ENCODE measurements at regions not wholly inside any gene's neighbourhood (a gene's known extent, or its start where the extent isn't known, plus 50 kb on each side); places are given as distances from the start of the nearest gene placed in this dataset.

DNA sequence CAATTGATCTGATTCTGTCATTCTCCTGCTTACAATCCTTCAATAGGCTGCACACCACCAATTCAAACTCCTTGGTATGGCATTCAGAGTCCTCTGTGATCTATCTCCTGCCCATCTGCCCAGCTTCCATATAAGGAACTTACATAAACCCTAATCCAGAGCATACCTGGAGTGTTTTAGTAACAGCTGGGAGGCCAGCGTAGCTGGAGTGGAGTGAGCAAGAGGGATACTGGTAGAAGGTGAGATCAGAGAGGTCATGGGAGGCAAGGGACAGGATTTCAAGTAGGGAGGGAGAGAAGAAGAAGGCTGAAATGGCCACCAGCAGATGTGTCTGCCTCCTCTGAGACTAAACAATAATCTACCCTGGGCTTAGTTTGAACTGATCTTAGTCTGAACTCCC lies 288.5 kb downstream of the MEF2C start:
- Mint-ChIP-seq H3K36me3 (ENCODE audit: low read depth) (no peaks in the 10 kb centered on the region), H3K27ac (no peak overlapping the region), H3K9me3 (peaks cover 5% of the 10 kb centered on the region), H3K27me3 (no peaks in the 10 kb centered on the region), H3K4me3 (no peak overlapping the region), H3K4me1 (ENCODE audit: low read depth) (no peaks in the 10 kb centered on the region)
- intact Hi-C loops (cut with micrococcal nuclease), result no loop called here

DNA sequence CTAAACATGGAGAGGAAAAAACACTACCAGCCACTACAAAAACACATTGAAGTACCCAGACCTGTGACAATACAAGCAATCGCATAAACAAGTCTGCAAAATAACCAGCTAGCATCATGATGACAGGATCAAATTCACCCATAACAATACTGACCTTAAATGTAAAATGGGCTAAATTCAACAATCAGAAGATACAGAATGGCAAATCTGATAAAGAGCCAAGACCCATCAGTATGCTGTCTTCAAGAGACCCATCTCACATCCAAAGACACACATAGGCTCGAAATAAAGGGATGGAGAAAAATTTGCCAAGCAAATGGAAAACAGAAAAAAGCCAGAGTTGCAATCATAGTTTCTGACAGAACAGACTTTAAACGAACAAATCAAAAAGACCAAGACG lies 294.4 kb downstream of the MEF2C start:
- Mint-ChIP-seq H3K4me3 (no peak overlapping the region), H3K36me3 (ENCODE audit: low read depth) (no peaks in the 10 kb centered on the region), H3K4me1 (ENCODE audit: low read depth) (no peaks in the 10 kb centered on the region), H3K27me3 (no peaks in the 10 kb centered on the region), H3K27ac (no peak overlapping the region), H3K9me3 (peaks cover 43% of the 10 kb centered on the region)
- intact Hi-C loops (cut with micrococcal nuclease), result no loop called here

DNA sequence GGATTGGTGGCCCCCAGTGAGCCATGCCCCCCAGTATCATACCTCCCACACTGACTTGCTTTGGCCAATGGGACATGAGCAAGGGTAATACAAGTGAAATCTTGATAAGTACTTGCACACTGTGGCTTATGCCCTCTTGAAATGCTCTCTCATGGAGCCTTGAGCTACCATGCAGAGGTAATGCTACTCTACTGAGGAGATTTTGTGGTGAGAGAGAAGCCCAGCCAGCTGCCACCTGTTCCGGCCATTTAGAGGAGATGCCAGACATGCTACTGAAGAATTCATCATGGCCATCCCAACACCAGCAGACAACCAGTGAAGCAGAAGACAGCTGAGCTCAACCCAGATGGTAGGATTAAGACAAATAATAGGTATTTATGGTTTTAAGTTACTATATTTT lies 299.5 kb downstream of the MEF2C start:
- H3K4me3 Mint-ChIP-seq, result no peak overlapping the region

DNA sequence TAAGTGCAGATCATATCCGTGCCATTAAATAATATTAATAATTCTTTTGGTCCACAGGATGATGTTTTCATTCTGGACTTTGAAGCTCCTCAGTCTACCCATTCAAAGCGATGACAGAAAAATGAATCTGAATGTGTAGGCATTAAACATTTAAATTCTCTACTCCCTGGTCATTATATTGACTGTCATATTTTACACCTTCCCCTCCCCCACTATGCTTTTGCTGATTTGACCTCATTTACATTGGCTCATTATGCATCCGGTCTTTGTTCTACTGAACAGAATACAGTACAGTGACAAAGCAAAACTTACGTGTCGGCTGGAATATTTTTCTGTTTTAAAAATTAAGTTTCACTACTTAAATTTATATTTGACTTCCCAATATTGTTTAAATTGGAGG lies 289.7 kb upstream of the TMEM161B start:
- no peaks in the 10 kb centered on the region for H3K36me3 Mint-ChIP-seq (ENCODE audit: low read depth)
- H3K4me3 Mint-ChIP-seq, result no peak overlapping the region
- H3K4me1 Mint-ChIP-seq (ENCODE audit: low read depth), result no peaks in the 10 kb centered on the region
- intact Hi-C loops (cut with micrococcal nuclease), result no loop called here
- no peaks in the 10 kb centered on the region for H3K27me3 Mint-ChIP-seq
- H3K27ac Mint-ChIP-seq, result no peak overlapping the region
- no peaks in the 10 kb centered on the region for H3K9me3 Mint-ChIP-seq

More for the DNA sequence above, 299.5 kb downstream of the MEF2C start:
- Mint-ChIP-seq H3K27me3 (no peaks in the 10 kb centered on the region), H3K27ac (no peak overlapping the region), H3K9me3 (peaks cover 28% of the 10 kb centered on the region), H3K4me1 (ENCODE audit: low read depth) (no peaks in the 10 kb centered on the region), H3K36me3 (ENCODE audit: low read depth) (no peaks in the 10 kb centered on the region)
- intact Hi-C loops (cut with micrococcal nuclease), result no loop called here

DNA sequence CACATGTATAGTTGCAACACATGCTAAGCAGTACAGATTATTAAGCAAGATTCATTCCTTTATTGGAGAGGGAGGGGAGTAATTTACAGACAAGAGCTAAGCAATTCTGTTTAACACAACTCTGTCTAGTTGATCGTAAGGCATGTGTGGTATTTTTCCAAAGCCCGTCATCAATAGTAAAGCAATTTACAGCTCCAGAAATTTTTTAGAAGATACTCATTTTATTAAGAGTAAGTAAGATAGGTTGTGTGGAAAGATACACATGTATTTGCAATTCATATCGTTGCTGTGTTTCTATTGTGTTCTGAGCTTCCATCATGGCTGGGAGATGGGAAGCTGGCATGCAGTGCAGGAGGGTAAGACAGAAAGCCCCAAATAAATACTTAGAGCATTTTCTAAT lies 289.2 kb upstream of the TMEM161B start:
- Mint-ChIP-seq H3K27ac (no peak overlapping the region), H3K4me3 (no peak overlapping the region), H3K4me1 (ENCODE audit: low read depth) (no peaks in the 10 kb centered on the region), H3K9me3 (no peaks in the 10 kb centered on the region), H3K27me3 (no peaks in the 10 kb centered on the region), H3K36me3 (ENCODE audit: low read depth) (no peaks in the 10 kb centered on the region)
- intact Hi-C loops (cut with micrococcal nuclease), result no loop called here

DNA sequence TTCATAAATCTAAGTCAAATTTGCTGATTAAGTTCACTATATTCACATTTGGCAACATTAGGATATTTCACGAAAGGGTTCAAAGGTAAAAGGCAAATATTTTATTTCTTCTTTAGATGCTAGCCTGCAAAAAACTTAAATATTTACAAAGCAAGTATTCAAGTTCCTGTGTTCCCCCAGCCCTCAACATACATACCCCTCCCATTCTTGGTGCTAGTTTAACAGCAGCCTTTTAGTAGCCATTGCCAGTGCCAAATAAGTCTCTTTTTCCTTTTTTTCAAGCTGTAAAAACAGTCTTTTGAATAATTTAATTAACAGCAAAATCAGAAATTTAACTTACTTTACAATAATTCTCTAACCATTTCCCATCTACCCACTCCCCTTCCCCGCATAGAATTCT lies 288.5 kb upstream of the TMEM161B start:
- Mint-ChIP-seq H3K9me3 (no peaks in the 10 kb centered on the region), H3K4me1 (ENCODE audit: low read depth) (no peaks in the 10 kb centered on the region), H3K36me3 (ENCODE audit: low read depth) (no peaks in the 10 kb centered on the region), H3K27me3 (no peaks in the 10 kb centered on the region), H3K27ac (no peak overlapping the region), H3K4me3 (no peak overlapping the region)
- intact Hi-C loops (cut with micrococcal nuclease), result no loop called here

DNA sequence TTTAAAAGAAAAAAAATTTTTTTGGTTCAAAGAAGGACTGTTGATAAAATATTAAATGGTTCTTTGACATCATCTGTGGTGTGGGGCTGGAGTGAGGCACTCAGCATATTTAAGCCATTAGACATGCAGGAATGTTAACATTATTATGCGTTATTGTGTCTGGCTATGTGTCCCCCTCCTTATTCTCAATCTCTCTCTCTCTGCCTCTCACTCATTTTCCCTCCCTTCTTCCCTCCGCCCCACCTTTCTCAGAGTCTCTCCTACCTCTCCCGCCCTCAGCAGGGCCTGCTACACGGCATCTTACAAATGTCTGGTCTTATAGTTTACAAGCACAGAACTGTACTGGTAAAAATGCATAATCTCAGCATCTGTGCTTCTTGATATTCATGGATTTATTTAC lies 287.8 kb upstream of the TMEM161B start:
- Mint-ChIP-seq H3K36me3 (ENCODE audit: low read depth) (no peaks in the 10 kb centered on the region), H3K9me3 (no peaks in the 10 kb centered on the region), H3K27ac (no peak overlapping the region), H3K4me1 (ENCODE audit: low read depth) (no peaks in the 10 kb centered on the region), H3K27me3 (no peaks in the 10 kb centered on the region), H3K4me3 (no peak overlapping the region)
- intact Hi-C loops (cut with micrococcal nuclease), result no loop called here

DNA sequence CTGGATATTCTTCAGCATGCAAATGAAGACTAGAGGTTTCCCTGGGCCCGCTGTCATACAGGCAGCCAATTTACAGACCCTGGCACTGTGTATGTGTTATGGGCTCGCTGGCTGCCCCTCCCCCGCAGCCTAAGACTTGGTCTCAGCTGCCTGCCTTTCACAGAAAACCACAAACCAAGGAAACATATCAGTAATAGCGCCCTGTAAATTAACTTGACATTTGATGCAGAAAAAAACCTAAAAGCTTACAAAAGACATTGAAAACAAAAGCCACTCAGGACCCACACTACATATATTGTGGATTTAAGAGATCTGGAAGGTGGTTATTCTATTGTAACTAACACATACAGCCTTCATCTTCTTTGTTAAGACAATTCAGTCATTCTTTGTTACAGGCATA lies 287.0 kb upstream of the TMEM161B start:
- no peaks in the 10 kb centered on the region for H3K27me3 Mint-ChIP-seq
- H3K36me3 Mint-ChIP-seq (ENCODE audit: low read depth), result no peaks in the 10 kb centered on the region
- no peaks in the 10 kb centered on the region for H3K4me1 Mint-ChIP-seq (ENCODE audit: low read depth)
- no peak overlapping the region for H3K4me3 Mint-ChIP-seq
- no peaks in the 10 kb centered on the region for H3K9me3 Mint-ChIP-seq
- intact Hi-C loops (cut with micrococcal nuclease), result no loop called here
- H3K27ac Mint-ChIP-seq, result no peak overlapping the region

DNA sequence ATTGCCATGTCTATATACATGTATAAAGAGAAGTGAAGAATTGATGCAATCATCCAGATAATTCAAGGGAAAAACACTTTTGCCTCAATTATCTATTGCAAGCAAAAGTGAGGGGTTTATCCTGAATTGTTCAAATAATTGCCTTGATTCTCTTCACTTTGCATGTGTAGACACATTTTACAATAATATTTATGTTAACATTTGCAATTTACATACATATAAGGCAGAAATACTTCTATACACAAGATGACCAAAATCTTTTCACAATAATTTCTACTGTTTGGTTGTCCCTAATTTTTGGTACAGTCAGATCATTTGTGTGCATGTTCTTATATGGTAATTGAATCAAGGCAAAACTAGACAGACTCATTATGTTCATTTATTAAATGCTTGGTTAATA lies 285.3 kb upstream of the TMEM161B start:
- Mint-ChIP-seq H3K4me3 (no peak overlapping the region), H3K27ac (no peak overlapping the region), H3K9me3 (no peaks in the 10 kb centered on the region), H3K36me3 (ENCODE audit: low read depth) (no peaks in the 10 kb centered on the region), H3K27me3 (no peaks in the 10 kb centered on the region), H3K4me1 (ENCODE audit: low read depth) (no peaks in the 10 kb centered on the region)
- intact Hi-C loops (cut with micrococcal nuclease), result no loop called here

DNA sequence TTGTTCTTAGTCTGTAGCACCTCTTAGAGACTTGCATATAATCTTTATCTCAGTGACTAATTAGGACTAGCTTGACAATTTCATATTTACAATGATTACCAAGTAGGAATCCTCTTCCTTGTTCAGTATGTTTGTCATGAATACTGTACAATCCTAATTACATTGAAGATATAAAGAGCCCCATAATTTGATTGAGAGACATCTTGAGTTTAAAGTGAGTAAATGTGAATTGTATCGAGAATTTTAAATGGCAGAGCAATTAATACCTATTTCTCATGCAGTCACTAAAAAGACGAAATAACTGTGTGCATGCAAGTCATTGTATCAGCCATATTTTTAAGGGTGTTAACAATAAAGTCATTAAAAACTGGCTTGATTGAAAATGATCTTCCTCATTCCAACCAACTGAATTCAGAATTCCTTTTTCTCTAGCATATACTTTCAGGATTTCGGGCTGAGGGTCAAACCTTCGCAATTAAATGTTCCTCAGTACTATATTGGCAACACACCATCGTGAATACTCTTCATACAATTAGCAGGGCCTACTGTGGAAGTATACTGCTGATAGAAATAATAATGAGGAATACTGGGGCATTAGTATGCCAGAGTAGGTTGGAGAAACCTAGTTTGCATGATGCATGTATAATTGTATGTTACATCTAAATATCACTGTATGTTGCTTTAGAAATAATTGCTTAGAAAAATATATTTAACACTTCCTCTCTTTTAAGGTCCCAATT lies 284.7 kb upstream of the TMEM161B start:
- Mint-ChIP-seq H3K9me3 (no peaks in the 10 kb centered on the region), H3K27me3 (no peaks in the 10 kb centered on the region), H3K36me3 (ENCODE audit: low read depth) (no peaks in the 10 kb centered on the region), H3K4me3 (no peak overlapping the region), H3K4me1 (ENCODE audit: low read depth) (no peaks in the 10 kb centered on the region), H3K27ac (no peak overlapping the region)
- intact Hi-C loops (cut with micrococcal nuclease), result no loop called here

DNA sequence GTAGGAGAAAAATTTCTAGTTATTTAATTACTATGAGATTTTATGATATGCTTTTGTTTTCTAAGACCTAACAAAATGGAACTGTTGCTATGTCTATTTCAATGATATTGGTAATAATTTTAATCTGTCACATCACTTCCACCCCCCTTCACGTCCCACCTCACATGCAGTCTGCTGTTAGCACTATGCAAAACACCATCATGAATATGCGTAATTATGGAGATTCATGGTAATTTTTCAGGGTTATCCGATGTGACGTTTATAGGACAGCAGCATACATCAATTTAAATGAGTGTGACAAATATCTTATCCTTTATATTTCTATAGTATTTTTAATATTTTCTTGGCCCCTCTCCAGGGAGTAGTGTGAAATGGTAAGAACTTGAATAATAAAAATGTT lies 283.8 kb upstream of the TMEM161B start:
- Mint-ChIP-seq H3K36me3 (ENCODE audit: low read depth) (no peaks in the 10 kb centered on the region), H3K9me3 (no peaks in the 10 kb centered on the region), H3K4me3 (no peak overlapping the region), H3K4me1 (ENCODE audit: low read depth) (no peaks in the 10 kb centered on the region), H3K27me3 (no peaks in the 10 kb centered on the region), H3K27ac (no peak overlapping the region)
- intact Hi-C loops (cut with micrococcal nuclease), result no loop called here

DNA sequence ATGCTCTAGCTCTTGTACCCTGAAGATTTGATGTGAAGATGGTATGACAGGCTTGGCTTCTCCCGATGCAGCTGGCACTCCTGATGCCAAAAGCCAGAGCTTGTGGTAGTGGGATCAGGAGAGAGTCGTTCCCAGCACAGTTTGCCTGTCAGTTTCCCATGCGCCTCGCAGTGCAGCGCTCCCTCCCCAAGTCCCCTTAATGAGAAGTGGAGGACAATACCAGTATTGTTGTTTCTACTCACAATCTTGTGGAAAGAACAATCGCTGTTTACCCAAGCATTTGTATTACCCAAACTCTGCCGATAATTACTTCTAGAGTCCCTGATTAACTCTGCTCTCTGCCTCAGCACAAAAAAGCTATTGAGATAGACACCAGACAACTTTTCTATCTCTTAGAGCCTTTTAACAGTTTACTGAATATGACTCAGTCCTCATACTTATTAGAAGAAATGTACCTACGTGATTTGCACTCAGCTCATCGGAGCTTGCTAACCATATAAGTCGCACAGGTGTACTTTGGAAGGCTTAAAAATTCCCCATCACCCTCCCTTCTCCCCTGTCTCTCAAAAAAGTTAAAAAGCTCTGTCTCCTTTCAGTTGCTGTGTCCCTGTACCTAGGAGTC lies 283.2 kb upstream of the TMEM161B start:
- Mint-ChIP-seq H3K27ac (no peak overlapping the region), H3K4me3 (no peak overlapping the region), H3K4me1 (ENCODE audit: low read depth) (no peaks in the 10 kb centered on the region), H3K36me3 (ENCODE audit: low read depth) (no peaks in the 10 kb centered on the region), H3K9me3 (no peaks in the 10 kb centered on the region), H3K27me3 (no peaks in the 10 kb centered on the region)
- intact Hi-C loops (cut with micrococcal nuclease), result no loop called here

DNA sequence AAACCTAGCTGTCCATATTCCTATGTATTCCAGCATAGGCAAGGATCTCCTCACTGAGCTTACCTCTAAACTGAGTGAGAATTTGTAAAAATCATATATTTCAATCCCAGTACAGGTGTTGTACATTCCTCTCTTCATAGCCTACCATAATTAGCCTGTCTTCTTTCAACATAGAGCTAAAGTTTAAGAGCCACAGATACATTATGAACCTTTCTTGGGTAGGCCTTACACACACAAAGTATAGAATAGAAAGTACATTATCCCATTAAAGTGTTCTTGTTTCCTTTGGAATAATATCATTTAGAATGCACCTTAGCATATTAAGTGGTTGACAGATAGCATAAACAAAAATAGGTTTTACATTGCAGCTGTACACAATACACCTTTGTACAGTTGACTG lies 282.1 kb upstream of the TMEM161B start:
- no peaks in the 10 kb centered on the region for H3K36me3 Mint-ChIP-seq (ENCODE audit: low read depth)

DNA sequence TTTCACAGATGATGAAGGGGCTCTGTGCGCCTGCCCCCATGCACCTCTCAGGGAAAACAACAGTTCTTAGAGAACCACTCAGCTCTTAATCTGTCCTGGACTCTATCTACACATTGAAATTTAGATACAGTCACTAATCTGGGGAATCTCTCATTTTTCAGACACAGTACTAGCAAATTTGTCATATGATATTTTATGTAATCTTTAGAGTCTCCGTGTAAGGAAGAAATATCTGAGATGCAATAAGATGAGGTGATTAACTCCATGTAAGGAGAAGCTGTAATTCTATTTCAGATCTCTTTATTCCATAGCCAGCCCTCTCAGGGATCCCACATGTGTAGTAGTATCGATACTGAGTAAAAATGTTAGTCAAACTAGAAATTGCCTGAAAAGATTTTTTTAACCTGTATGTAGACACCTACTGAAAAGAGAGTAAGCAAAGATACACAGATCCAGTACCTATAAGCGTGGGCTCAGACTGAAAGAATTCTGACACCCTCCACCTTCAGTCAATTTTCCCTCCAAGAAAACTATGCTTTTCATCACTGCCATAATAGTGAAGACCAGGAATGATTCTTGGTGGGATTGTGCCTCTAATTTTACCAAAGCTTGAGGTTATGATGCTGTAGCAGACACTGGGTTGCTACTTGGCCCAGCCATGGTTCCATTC lies 279.6 kb upstream of the TMEM161B start:
- no peak overlapping the region for H3K4me3 Mint-ChIP-seq
- intact Hi-C loops (cut with micrococcal nuclease), result no loop called here
- H3K4me1 Mint-ChIP-seq (ENCODE audit: low read depth), result no peaks in the 10 kb centered on the region
- H3K36me3 Mint-ChIP-seq (ENCODE audit: low read depth), result no peaks in the 10 kb centered on the region
- H3K9me3 Mint-ChIP-seq, result no peaks in the 10 kb centered on the region
- no peak overlapping the region for H3K27ac Mint-ChIP-seq
- H3K27me3 Mint-ChIP-seq, result no peaks in the 10 kb centered on the region

More for the DNA sequence above, 282.1 kb upstream of the TMEM161B start:
- intact Hi-C loops (cut with micrococcal nuclease), result no loop called here
- H3K27ac Mint-ChIP-seq, result no peak overlapping the region
- H3K27me3 Mint-ChIP-seq, result no peaks in the 10 kb centered on the region
- no peaks in the 10 kb centered on the region for H3K4me1 Mint-ChIP-seq (ENCODE audit: low read depth)
- no peaks in the 10 kb centered on the region for H3K9me3 Mint-ChIP-seq
- no peak overlapping the region for H3K4me3 Mint-ChIP-seq

Measured in dendritic cell treated with granulocyte-macrophage colony-stimulating factor and Interleukin-4, amounts not matched to agents 40 ng/mL and 50 ng/mL, for 4 days (primary cell).